ENCODE measurements at regions not wholly inside any gene's neighbourhood (a gene's known extent, or its start where the extent isn't known, plus 50 kb on each side); places are given as distances from the start of the nearest gene placed in this dataset.

DNA sequence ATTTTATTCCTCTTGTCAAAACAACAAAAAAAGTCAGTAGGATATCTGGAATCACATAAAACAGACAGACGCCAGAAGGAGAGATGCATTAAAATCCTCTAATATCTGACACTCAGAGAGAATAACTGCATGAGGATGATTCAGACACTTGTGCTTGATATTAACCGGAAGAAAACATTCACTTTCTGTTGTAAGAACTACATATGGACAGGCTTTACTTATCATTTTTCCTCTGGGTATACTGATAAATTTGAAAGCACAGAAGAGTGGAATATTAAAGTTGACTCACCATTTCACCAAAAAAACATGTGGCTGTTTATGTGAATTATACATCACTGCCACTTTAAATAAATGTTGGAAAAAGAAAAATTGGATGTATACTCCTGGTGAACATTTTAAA lies 589.1 kb upstream of the CDH2 start (continued):
- TF ChIP-seq, protein P1, sequence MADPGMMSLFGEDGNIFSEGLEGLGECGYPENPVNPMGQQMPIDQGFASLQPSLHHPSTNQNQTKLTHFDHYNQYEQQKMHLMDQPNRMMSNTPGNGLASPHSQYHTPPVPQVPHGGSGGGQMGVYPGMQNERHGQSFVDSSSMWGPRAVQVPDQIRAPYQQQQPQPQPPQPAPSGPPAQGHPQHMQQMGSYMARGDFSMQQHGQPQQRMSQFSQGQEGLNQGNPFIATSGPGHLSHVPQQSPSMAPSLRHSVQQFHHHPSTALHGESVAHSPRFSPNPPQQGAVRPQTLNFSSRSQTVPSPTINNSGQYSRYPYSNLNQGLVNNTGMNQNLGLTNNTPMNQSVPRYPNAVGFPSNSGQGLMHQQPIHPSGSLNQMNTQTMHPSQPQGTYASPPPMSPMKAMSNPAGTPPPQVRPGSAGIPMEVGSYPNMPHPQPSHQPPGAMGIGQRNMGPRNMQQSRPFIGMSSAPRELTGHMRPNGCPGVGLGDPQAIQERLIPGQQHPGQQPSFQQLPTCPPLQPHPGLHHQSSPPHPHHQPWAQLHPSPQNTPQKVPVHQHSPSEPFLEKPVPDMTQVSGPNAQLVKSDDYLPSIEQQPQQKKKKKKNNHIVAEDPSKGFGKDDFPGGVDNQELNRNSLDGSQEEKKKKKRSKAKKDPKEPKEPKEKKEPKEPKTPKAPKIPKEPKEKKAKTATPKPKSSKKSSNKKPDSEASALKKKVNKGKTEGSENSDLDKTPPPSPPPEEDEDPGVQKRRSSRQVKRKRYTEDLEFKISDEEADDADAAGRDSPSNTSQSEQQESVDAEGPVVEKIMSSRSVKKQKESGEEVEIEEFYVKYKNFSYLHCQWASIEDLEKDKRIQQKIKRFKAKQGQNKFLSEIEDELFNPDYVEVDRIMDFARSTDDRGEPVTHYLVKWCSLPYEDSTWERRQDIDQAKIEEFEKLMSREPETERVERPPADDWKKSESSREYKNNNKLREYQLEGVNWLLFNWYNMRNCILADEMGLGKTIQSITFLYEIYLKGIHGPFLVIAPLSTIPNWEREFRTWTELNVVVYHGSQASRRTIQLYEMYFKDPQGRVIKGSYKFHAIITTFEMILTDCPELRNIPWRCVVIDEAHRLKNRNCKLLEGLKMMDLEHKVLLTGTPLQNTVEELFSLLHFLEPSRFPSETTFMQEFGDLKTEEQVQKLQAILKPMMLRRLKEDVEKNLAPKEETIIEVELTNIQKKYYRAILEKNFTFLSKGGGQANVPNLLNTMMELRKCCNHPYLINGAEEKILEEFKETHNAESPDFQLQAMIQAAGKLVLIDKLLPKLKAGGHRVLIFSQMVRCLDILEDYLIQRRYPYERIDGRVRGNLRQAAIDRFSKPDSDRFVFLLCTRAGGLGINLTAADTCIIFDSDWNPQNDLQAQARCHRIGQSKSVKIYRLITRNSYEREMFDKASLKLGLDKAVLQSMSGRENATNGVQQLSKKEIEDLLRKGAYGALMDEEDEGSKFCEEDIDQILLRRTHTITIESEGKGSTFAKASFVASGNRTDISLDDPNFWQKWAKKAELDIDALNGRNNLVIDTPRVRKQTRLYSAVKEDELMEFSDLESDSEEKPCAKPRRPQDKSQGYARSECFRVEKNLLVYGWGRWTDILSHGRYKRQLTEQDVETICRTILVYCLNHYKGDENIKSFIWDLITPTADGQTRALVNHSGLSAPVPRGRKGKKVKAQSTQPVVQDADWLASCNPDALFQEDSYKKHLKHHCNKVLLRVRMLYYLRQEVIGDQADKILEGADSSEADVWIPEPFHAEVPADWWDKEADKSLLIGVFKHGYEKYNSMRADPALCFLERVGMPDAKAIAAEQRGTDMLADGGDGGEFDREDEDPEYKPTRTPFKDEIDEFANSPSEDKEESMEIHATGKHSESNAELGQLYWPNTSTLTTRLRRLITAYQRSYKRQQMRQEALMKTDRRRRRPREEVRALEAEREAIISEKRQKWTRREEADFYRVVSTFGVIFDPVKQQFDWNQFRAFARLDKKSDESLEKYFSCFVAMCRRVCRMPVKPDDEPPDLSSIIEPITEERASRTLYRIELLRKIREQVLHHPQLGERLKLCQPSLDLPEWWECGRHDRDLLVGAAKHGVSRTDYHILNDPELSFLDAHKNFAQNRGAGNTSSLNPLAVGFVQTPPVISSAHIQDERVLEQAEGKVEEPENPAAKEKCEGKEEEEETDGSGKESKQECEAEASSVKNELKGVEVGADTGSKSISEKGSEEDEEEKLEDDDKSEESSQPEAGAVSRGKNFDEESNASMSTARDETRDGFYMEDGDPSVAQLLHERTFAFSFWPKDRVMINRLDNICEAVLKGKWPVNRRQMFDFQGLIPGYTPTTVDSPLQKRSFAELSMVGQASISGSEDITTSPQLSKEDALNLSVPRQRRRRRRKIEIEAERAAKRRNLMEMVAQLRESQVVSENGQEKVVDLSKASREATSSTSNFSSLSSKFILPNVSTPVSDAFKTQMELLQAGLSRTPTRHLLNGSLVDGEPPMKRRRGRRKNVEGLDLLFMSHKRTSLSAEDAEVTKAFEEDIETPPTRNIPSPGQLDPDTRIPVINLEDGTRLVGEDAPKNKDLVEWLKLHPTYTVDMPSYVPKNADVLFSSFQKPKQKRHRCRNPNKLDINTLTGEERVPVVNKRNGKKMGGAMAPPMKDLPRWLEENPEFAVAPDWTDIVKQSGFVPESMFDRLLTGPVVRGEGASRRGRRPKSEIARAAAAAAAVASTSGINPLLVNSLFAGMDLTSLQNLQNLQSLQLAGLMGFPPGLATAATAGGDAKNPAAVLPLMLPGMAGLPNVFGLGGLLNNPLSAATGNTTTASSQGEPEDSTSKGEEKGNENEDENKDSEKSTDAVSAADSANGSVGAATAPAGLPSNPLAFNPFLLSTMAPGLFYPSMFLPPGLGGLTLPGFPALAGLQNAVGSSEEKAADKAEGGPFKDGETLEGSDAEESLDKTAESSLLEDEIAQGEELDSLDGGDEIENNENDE (IDR thresholded peaks at IDR 0.05; ENCODE audit: insufficient replicate concordance, low read length) = no peak
- no peak for TF ChIP-seq GABPA (IDR thresholded peaks at IDR 0.05; ENCODE audit: borderline replicate concordance, insufficient read depth, low read length)
- TF ChIP-seq SP2 (IDR thresholded peaks at IDR 0.05; ENCODE audit: low read length) = no peak
- TF ChIP-seq, protein P2, sequence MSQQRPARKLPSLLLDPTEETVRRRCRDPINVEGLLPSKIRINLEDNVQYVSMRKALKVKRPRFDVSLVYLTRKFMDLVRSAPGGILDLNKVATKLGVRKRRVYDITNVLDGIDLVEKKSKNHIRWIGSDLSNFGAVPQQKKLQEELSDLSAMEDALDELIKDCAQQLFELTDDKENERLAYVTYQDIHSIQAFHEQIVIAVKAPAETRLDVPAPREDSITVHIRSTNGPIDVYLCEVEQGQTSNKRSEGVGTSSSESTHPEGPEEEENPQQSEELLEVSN (IDR thresholded peaks at IDR 0.05) = no peak
- no peak for TF ChIP-seq CBX8 (IDR thresholded peaks at IDR 0.05; ENCODE audit: borderline replicate concordance, low read depth, low read length)
- TF ChIP-seq CREB1 (IDR thresholded peaks at IDR 0.05) = no peak
- TF ChIP-seq TCF12 (IDR thresholded peaks at IDR 0.05; ENCODE audit: low read depth, low read length) = no peak
- TF ChIP-seq KDM5A (IDR thresholded peaks at IDR 0.05; ENCODE audit: low read length) = no peak
- TF ChIP-seq RXRA (IDR thresholded peaks at IDR 0.05; ENCODE audit: insufficient read depth, low read depth, low read length) = no peak
- no peak for TF ChIP-seq CHD2 (IDR thresholded peaks at IDR 0.05; ENCODE audit: low read length)
- no peak for TF ChIP-seq RNF2 (IDR thresholded peaks at IDR 0.05; ENCODE audit: borderline replicate concordance, low read depth, low read length, missing control alignments, poor library complexity, severe bottlenecking)
- no peak for TF ChIP-seq KDM4A (IDR thresholded peaks at IDR 0.05; ENCODE audit: low read depth, low read length, severe bottlenecking)
